ENCODE measurements at regions not wholly inside any gene's neighbourhood (a gene's known extent, or its start where the extent isn't known, plus 50 kb on each side); places are given as distances from the start of the nearest gene placed in this dataset.

DNA sequence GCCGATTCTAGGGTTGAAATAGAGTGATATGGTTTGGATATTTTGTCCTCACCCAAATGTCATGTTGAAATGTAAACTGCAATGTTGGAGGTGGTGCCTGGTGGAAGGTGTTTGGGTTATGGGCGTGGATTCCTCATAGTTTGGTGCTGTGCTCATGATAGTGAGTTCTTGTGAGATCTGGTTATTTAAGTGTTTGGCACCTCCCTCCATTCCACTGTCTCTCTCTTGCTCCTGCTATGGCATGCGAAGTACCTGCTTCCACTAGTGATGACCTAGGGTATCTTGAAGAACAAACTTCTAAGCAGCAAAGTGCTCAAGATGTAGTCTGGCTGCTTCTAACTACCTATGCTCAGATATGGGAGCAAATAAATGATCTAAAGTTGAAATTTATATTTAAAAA lies 56.0 kb upstream of the TSPAN18 start:
- FAIRE-seq: no peak

DNA sequence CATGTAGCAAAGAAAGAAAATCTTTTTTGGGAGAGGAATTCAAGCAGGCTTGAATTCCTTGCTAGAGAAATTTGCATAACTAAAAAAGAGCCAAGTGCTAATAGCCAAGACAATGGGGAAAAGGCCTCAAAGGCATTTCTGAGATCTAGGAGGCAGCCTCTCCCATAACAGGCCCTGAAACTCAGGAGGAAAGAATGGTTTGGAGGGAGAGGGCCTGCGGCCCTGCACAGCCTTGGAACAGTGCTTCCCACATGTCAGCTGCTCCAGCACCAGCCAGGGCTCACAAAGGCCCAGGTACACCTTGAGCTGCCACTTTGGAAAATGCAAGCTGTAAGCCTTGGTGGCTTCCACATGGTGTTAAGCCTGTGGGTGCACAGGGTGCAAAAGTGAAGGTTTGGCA lies 55.5 kb upstream of the TSPAN18 start:
- FAIRE-seq: no peak

DNA sequence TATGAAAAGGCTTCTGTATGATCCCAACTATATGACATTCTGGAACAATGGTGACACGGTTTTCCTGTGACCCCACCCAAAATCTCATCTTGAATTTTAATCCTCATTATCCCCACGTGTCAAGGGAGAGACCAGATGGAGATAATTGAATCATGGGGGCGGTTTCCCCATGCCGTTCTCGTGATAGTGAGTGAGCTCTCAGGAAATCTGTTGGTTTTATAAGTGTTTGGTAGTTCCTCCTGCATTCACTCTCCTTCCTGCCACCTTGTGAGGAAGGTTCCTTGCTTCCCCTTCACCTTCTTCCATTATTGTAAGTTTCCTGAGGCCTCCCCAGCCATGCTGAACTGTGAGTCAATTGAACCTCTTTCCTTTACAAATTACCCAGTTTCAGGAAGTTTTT lies 53.1 kb upstream of the TSPAN18 start:
- no peak for FAIRE-seq

DNA sequence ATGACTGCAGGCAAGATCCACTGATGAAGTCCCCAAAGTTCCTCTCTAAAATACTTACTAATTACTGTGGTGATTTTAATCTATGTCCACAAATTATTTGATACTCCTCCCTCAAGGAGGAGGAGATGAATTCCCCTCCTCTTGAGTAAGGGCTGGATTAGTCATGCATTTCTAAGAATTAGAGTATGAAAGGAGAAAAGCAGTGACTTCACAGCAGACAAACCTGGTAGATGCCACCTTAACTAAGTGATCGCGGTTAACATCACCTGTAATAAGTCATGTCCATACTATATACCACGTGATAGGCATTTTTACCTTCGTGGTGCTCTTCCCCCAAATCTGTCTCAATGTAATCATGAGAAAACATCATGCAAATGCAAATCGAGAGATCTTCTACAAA lies 52.0 kb upstream of the TSPAN18 start:
- no peak for FAIRE-seq

DNA sequence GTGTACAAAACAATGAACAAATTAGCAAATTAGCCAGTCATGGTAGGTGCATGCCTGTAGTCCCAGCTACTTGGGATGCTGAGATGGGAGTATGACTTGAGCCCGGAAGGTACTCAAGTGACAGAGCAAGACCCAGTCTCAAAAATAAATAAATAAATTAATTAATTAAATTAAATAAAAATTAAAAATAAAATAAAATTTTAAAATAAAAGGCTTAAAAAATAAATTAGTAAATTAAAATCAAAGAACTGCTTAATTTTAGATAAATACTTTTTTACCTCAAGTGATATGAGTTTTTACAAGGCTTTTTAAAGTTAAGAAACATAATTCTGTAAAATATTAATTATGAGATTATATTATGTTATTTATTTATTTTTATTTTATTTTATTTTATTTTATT lies 50.9 kb upstream of the TSPAN18 start:
- peak; percentile 57 for FAIRE-seq

Data from colon (tissue), 2 donors.